HG02943 (cell line): ENCODE measurements at regions not wholly inside any gene's neighbourhood (a gene's known extent, or its start where the extent isn't known, plus 50 kb on each side); places are given as distances from the start of the nearest gene placed in this dataset.

Experiments
- ATAC-seq: cut with Tn5 transposase; IDR thresholded peaks from one replicate; pipeline ENCODE4 v1.9.1; 2021; ENCODE audit warnings: mild to moderate bottlenecking, low read depth, moderate library complexity; ENCODE audit not compliant: unreplicated experiment

DNA sequence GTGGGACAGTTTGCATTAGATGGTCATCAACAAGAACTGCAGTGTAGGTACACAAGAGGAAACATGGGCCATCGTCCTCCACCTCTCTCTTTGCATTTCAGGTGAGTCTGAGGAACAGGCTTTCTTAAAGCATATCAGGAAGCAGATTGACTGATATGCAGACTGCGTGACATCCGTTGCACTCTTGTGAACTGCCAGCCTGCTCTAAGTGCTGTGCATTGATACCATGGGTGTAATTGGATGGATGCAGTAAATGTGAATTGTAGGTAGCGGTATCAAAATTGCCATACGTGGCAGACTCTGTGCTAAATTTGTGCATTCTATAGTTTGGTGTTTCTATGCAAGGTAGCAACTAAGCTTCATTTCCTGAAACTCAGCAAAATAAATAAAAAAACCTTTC is 1008.3 kb downstream of the EFNB2 start:
- ATAC-seq: no peak

- no peak for ATAC-seq
These were observed 1015.7 kb downstream of the EFNB2 start for GRCh38 chr13:105519771-105520170.

GRCh38 chr13:105518086-105518485 is 1017.4 kb downstream of the EFNB2 start:
- ATAC-seq: no peak

DNA sequence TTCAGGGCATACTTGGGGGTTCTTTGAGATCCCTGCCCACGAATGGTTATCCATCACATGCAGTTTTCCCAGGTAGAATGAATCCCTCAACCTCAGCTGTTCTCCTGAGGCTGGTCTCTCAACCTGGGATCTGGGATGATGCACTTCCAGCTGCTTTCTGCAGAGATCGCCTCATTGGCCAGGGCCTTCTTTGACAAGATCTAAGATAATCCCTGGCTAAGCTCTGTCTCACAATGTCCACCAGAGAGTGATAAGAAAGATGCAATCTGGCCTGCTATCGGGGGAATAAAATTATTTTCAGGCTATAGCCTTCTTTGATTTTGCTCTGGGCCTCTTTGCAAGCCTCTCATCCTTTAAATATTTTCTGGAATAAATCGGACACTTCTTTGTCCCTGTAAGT is 1021.1 kb downstream of the EFNB2 start:
- no peak for ATAC-seq

DNA sequence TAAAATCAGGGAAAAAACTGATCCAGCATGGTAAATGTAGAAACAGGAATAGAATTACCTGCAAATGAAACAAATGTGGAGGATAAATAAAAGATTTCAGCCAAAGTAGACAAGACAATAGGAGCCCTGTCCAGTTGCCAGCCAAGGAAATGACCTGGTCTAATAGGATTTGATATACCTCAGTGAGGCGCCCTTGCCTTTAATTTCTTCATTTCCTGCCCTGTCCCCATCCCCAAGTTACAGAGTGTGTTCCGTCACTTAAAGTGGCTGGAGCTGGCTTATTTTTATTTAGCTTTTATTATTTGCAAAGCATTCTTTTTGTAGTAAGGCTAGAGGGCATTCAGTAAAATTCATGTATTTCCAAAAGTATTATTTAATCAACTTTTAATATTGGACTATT is 1022.0 kb downstream of the EFNB2 start:
- ATAC-seq: no peak

DNA sequence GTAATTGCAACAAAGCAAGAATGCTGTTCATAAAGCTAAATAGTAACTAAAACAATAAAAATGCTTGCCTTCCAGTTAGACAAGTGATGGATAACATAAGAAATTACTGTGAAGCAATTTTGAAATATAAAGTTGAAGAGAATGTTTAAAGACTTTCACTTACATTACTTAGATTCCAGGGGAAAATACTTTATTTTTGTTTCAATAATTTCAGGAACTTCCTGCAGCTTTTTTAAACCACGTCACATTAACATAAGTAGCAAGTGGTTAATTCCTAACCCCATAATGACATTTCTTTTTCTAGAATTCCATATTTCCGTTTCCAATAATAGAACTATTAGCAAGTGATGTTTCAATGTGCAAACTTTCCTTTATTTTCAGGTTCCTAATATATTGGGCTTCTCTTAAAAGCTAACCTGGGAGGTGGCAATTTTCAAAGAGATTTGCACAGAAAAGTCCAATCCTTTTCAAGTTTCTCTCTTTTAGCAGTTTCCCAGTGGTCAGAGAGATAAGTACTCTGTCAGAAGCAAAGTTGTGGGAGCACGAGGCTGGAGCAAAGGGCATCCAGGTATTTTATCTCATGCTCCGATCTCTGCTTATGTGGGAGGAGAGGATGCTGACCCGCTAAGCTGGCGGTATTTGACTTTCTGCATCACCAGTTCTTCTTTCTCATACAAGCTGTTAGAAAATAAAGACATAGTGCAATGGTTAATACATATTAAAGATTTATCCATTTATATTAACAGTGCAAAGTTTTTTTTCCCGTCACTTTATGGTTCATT is 1025.3 kb downstream of the EFNB2 start:
- no peak for ATAC-seq

- no peak for ATAC-seq
These were observed 1029.0 kb downstream of the EFNB2 start for GRCh38 chr13:105506463-105506862.

- no peak for ATAC-seq
These were observed 1033.3 kb downstream of the EFNB2 start for GRCh38 chr13:105502193-105502592.

DNA sequence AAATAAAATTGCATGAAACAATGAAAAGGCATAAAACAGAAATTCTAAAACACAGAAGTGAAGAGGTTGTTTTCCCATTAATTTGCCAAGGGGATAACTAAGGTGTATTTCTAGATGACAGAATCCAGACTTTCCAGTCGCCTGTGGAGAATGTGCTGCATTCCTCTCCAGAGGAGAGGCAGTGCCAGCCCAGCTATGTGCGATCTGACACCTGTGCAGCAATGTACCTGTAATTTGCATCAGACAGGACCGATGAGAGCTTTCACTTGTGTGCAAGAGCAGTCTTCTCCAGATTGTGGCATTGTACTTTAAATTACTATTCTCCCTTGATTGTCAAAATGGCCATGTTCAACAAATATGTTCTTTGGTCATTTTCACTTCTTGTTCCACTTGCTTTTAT is 1037.9 kb downstream of the EFNB2 start:
- no peak for ATAC-seq

- ATAC-seq: no peak
These were observed 1043.2 kb downstream of the EFNB2 start for GRCh38 chr13:105492216-105492615.

DNA sequence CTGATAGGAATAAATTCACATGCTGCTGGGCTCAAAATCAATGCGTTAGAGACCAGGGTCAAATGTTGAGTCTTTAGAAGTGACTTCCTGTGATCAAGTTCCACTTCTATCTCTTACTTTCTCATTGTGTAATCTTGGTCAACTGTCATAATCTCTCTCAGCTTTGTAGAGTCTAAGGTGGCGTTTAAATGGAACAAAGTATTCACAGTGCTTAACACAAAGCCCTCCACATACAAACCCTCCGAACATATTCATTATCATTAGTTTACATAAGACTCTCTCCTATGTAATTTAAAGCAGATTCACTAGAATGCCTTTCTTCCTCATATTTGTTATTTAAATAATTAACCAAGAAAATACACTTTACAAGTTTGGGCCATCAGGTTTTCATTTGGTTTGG is 1044.1 kb downstream of the EFNB2 start:
- ATAC-seq: no peak

DNA sequence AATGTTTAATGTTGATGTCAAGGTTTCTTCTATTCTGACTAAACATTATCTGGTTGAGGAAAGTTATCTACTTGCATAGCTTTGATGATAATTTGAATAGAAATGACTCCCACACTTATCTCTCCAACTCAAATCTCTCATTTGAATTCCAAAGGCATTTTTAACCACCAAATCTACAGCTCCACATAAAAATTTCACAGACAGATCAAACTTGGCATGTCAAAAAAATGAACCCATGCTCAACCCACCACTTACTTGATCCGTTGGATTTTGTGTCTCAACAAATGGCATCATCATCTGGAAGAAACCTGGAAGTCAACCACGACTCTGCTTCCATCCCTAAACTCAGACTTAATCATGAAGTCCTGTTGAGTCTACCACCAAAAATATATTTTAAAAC is 1050.4 kb downstream of the EFNB2 start:
- no peak for ATAC-seq

DNA sequence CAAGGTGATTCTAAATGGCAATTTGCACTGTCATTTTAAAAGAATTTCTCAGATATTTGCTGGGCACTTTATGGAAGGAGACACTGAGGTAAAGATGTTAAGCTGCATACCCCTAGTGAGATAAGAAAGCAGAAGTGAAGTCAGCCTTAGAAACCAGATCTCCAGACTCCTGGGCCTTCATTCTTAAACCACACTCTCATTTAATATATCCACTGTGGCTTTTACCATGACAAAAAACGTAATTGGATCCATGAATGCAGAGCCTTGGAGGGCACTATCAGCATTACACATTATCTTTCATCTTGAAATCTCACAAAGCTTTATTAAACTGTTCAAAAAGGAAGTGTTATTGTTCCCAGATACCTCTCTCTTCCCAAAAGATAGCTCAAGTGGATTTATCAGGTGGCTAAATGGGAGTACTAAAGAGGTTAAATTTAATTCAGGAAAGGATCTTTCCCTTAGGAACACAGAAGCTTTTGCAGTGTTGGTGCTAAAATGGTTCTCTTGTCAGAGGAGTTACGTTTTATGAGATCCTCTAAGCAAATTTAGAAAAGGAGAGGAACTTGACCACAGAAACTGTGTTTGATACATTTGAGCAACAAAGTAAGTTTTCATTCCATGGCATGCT is 1060.4 kb downstream of the EFNB2 start:
- ATAC-seq: no peak

- ATAC-seq: no peak
These were observed 1063.8 kb downstream of the EFNB2 start for GRCh38 chr13:105471673-105472072.

DNA sequence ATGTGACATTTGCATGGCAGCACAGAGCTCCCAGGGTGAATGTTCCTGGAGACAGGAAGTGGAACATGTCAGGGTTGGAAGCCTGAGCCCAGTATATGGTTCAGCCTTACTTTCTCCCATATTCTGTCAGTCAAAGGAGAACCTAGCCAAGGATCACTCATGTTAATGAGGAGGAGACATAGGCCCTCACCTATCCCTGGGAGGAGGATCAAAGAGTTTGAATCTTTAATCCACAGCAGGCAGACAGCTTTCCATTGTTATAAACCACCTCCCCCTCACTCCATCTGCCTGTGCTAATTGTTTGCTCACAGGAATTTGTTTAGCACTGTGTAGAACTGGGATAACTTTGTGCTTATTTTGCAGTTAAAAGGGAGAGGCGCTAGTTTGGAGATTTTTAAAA is 1069.1 kb downstream of the EFNB2 start:
- ATAC-seq: no peak

DNA sequence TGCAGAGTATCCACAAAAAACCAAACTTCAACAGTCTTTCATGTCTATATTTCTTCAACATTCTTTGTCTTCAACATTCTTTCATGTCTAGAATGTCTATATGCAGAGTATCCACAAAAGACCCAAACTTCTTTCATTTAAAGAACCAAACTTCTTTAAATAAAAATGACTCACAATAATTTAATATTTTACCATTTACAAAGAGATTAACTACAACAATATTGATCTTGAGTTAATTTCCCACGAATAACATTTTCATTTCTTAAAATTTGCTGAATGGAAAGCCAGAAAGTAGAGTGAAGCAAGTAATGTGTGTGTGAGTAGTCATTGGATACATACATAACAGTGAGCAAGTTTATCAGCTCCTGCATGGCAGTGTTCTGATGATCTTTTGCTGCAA is 1069.7 kb downstream of the EFNB2 start, which contains the start of gene DAOA:
Gene DAOA (plus strand): TSS at position 301 of the 400 bp plus-strand sequence.
- ATAC-seq: no peak

- ATAC-seq: no peak
These were observed 1070.2 kb downstream of the EFNB2 start for GRCh38 chr13:105465251-105465650.

GRCh38 chr13:105464249-105464648 is 1071.2 kb downstream of the EFNB2 start:
- ATAC-seq: no peak

DNA sequence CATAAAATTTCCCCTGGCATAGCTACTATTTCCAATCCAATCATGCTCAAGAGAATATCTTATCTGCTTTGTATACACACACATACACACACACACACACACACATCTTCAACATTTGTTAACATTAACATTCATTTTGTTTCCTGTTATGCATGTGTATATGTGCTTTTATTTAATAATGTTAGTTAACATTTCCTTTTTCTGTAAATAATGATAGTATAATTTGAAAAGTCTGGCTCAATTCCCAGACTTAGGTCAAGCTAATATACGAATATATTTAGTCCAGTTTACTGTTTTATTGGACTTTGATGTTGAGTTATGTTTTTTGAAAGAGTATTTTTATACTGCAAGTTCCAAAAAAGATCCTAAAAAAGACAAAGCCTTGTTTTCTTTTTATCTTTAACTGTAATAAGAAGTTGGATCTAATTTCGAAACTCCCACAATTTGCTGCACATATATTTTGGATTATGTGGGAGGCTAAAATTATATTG is 1072.4 kb downstream of the EFNB2 start:
- no peak for ATAC-seq

DNA sequence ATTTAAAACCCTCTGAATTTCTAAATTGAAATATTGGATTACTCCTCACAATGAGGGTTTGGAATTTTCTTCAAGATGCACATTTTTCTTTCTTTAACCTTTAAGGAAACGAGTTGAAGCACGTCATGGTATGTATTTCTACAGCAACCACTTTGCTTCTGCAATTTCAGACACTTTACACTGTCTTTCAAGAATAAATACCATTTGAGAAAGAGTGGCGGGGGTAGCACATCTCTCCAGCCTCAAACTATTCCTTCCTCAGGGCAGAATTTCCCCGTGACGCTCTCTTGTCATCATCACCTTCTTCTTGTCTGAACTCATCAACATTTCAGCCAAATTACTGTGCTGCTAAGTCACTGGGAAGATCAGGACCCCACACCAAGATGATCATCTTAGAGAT is 1073.4 kb downstream of the EFNB2 start:
- ATAC-seq: no peak

GRCh38 chr13:105452895-105453294 is 1082.6 kb downstream of the EFNB2 start:
- ATAC-seq: no peak

DNA sequence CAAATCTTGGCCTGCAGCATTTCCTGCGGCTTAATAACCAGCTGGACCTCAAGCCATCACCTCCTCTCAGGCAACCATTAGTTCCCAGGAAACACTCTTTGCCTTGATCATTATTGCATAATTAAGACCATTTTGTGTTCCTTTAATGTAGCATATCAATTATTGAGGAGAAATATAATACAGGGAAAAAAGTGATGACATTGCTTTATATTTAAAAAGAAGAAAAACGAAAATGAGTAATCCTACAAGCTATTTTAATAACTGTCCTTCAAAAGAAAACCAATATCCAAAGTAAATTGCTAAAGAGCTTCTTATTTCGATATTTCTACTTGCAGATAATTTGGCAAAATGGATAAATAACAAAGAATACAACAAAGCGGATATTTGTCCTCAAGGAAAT is 1084.7 kb downstream of the EFNB2 start:
- no peak for ATAC-seq
